Activated naive CD4-positive, alpha-beta T cell treated with anti-CD3 and anti-CD28 coated beads, Interleukin-2, amount 50 U/mL, for 72 hours (primary cell): ENCODE measurements at regions not wholly inside any gene's neighbourhood (a gene's known extent, or its start where the extent isn't known, plus 50 kb on each side); places are given as distances from the start of the nearest gene placed in this dataset.

Experiments
- ATAC-seq, 2 donors: fragments of 150-1000 bp; cut with Tn5 transposase; 2 replicates each; pipeline ENCODE4 v1.10.0; 2021; ENCODE audit warnings: mild to moderate bottlenecking in 2 of 2, moderate library complexity in 2 of 2
- DNase-seq, 2 donors: peaks; one replicate each; pipeline ENCODE4 v3.0.0; 2021 to 2022; ENCODE audit warnings: low spot score in 2 of 2
- H3K27ac Mint-ChIP-seq, 2 donors: one replicate each; pipeline ENCODE4 v1.8.0; 2022; ENCODE audit warnings: mild to moderate bottlenecking in 2 of 2, mixed read lengths in 2 of 2
- H3K36me3 Mint-ChIP-seq, 2 donors: one replicate each; pipeline ENCODE4 v1.8.0; 2022; ENCODE audit warnings: mixed read lengths in 2 of 2
- H3K9me3 Mint-ChIP-seq, 2 donors: one replicate each; pipeline ENCODE4 v1.8.0; 2022; ENCODE audit warnings: mixed read lengths in 2 of 2

DNA sequence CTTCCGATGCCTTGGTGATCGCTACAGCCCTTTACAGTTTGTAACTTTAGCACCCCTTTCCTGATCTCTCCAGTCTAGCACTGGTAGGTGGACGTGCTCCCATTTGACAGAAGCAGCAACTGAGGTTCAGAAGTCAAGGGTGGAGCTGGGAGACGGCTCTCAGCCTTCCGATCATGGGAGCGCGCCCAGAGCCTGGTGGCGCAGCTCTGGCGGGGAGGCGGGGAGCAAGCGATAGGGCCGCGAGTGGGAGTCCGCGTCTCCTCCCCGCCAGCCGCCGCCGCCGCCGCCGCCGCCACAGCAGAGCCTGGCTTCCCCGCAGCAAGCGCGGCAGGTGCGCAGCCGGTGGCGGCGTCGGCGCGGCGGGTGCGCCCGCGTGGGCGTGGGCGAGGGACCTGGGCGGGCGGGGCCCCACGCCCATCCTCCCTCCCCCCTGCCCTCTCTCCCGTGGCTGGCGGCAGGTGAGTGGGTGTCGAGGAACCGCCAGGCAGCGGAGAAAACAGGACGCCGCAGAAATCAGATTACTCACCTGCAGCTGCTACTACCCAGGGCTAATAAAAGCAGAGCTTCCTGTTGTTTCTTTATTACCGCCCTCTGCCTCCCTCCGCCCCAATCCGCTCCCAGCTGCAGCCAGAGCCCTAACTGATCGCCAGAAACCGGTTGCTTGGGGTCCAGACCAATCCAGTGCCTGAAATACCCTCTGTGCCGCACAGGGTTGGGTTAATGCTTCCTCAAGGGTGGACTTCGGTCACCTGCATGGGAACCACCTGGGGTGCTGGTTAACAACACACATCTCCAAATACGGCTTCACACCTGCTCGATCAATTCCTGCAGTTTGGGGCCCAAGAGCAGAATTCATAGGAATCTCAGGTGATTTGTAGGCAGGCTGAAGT is 60.2 kb upstream of the ID3 start:
- ATAC-seq (peak; percentile 51 to 82), DNase-seq (peak; percentile 75 to 83)
- peak overlapping the region; percentile 44 to 88 for H3K27ac Mint-ChIP-seq
- H3K36me3 Mint-ChIP-seq: peaks cover 13 to 23% of the 10 kb centered on the region in 2 donors
- H3K9me3 Mint-ChIP-seq: peaks cover 7 to 10% of the 10 kb centered on the region in 2 donors

DNA sequence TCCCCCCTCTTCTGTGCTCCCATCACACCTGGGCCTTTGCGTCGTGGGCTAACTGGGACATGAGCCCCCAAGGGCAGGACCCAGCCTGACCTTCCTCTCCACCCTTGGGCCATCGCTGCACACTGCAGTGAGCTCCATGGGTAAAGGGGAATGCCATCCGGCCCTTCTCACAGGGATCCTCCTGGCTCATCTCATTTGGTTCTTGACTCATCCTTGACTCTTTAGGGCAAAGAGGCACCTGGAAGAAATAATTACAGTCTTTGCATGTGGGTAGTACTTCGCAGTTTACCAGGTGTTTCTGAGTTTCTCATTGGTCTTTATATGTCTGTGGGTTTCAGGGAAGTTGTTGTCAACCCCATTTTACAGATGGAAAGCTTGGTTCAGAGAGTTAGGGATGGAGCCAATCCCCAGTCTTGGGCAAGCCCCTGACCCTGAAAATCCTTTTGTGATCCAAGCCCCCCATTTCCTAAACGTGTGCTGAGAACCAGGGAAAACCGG is 59.3 kb upstream of the ID3 start:
- Mint-ChIP-seq H3K36me3 (peaks cover 13 to 23% of the 10 kb centered on the region in 2 donors), H3K9me3 (peaks cover 5 to 6% of the 10 kb centered on the region in 2 donors), H3K27ac (peak overlapping the region in 1 of 2 donors; percentile 88)
- peak in 1 of 2 donors; percentile 6 for ATAC-seq
- DNase-seq: no peak

GRCh38 chr1:23617084-23617521 is 57.8 kb upstream of the ID3 start:
- peak; percentile 33 to 48 for ATAC-seq
- Mint-ChIP-seq H3K27ac (peak overlapping the region; percentile 88 to 96), H3K9me3 (peaks cover 5 to 6% of the 10 kb centered on the region in 2 donors), H3K36me3 (peaks cover 13 to 18% of the 10 kb centered on the region in 2 donors)
- DNase-seq: no peak

GRCh38 chr1:23616292-23616824 is 57.1 kb upstream of the ID3 start:
- H3K27ac Mint-ChIP-seq: peak overlapping the region; percentile 12 to 88
- H3K9me3 Mint-ChIP-seq: peaks cover 5 to 6% of the 10 kb centered on the region in 2 donors
- DNase-seq: no peak
- peaks cover 13 to 17% of the 10 kb centered on the region in 2 donors for H3K36me3 Mint-ChIP-seq
- ATAC-seq: no peak

GRCh38 chr1:23615852-23616251 is 56.6 kb upstream of the ID3 start:
- ATAC-seq (no peak), DNase-seq (no peak)
- Mint-ChIP-seq H3K36me3 (peaks cover 10 to 17% of the 10 kb centered on the region in 2 donors), H3K27ac (peak overlapping the region in 1 of 2 donors; percentile 88), H3K9me3 (peaks cover 5 to 8% of the 10 kb centered on the region in 2 donors)

GRCh38 chr1:23615423-23615822 is 56.1 kb upstream of the ID3 start:
- H3K27ac Mint-ChIP-seq: no peak overlapping the region
- peaks cover 5 to 9% of the 10 kb centered on the region in 2 donors for H3K9me3 Mint-ChIP-seq
- no peak for ATAC-seq
- H3K36me3 Mint-ChIP-seq: peaks cover 6 to 17% of the 10 kb centered on the region in 2 donors
- no peak for DNase-seq

DNA sequence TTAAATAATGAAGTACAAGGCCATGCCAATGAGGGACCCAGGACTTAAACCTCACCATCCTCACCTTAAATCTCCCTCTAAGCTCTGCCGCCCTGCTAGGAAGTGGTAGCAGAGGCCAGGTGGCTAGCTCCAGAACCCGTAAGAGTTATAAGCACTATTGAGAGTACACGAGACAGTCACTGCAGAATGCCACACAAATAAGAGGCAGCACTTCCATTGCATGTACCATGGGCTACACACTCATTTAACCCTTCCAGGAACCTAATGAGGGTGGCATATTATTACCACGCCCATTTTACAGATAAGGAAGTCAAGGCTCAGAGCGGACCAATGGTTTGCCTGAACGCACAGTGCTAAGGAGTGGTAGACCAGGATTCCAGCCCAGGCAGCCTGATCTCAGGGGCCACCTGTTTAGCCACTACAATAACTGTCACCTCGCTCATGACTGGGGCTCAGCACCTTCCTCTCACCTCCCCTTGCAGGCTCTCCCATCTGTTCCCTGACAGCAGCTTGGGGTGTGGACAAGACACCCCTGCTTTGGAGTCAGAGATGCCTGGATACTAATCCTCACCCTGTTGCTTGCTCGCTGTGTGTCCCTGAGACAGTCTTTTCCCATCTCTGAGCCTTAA is 54.8 kb upstream of the ID3 start:
- Mint-ChIP-seq H3K9me3 (peaks cover 5 to 9% of the 10 kb centered on the region in 2 donors), H3K27ac (peak overlapping the region; percentile 29 to 73), H3K36me3 (peaks cover 6 to 17% of the 10 kb centered on the region in 2 donors)
- no peak for DNase-seq
- no peak for ATAC-seq

- Mint-ChIP-seq H3K36me3 (peaks cover 2 to 13% of the 10 kb centered on the region in 2 donors), H3K27ac (peak overlapping the region; percentile 73 to 92), H3K9me3 (peaks cover 3 to 7% of the 10 kb centered on the region in 2 donors)
- DNase-seq (peak in 1 of 2 donors; percentile 64), ATAC-seq (peak; percentile 49 to 69)
Measured at GRCh38 chr1:23613191-23614031, 54.1 kb upstream of the ID3 start.

DNA sequence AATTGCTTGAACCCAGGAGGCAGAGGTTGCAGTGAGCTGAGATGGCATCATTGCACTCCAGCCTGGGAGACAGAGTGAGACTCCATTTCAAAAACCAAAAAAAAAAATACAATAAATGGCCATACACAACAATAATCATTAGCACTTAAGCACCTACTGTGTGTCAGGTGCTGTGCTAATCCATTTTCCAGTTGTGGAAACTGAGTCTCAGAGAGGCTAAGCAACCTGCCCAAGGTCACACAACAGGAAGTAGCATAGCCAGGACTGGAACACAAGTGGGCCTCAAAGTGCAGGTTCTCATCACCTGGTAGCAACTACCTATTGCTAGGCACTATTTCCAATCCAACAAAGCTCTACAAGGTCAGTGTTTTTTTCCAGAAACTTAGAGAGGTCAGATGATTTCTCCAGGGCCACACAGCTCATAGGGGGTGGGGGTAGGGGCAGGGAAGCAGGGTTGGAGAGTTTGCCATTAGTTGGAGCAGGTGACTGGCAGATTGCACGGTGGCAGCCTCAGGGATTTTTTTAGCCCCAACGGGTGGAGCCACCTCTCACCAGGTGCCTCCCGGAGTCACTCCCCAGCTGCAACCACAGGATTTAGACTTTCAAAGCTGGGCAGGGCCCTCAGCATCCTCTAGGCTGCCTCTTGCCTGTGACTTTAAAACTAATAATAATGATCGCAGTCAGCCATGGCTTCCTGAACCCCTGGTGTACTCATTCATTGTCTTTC is 52.5 kb upstream of the ID3 start:
- peak overlapping the region; percentile 31 to 73 for H3K27ac Mint-ChIP-seq
- H3K9me3 Mint-ChIP-seq: peaks cover 0 to 3% of the 10 kb centered on the region in 2 donors
- DNase-seq: no peak
- ATAC-seq: peak; percentile 22 to 27
- peaks cover 0 to 6% of the 10 kb centered on the region in 2 donors for H3K36me3 Mint-ChIP-seq

DNA sequence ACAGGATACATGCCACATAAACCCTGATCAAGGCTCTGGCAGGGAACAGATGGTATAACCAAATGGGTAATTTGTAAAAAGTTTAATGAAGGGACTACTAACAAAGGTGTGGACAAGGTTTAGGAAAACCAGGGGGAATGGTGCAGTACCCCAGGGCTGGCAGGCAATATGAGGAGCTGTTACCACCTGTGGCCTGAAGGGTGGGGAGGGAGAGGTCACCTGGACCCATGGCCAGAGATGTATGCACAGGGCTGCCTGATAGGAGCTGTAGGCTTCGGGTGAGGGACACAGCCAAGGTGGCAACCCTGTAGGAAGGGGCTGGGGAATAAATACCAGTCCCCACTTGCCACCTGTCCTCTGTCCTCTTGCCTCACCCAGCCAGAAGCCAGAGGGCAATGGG is 51.4 kb upstream of the ID3 start:
- no peak for DNase-seq
- H3K27ac Mint-ChIP-seq: peak overlapping the region; percentile 7 to 45
- H3K9me3 Mint-ChIP-seq: peaks cover 0 to 3% of the 10 kb centered on the region in 2 donors
- H3K36me3 Mint-ChIP-seq: no peaks in the 10 kb centered on the region
- no peak for ATAC-seq

DNA sequence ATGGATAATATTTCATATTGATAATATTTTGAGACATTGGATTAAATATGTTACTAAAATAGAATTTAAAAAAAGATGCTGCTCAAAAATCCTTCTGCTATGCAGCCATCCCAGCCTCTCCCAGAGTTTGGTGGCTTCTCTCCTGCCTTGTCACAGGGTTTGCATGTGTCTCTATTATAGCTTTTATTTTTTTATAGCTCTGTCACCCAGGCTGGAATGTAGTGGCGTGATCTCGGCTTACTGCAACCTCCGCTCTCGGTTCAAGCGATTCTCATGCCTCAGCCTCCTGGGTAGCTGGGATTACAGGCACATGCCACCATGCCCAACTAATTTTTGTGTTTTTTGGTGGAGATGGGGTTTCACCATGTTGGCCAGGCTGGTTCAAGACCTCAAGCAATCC is 50.7 kb upstream of the ID3 start:
- ATAC-seq (no peak), DNase-seq (no peak)
- Mint-ChIP-seq H3K27ac (no peak overlapping the region), H3K36me3 (no peaks in the 10 kb centered on the region), H3K9me3 (peaks cover 0 to 3% of the 10 kb centered on the region in 2 donors)
